Retinal pigment epithelial cell (primary cell): ENCODE measurements at regions not wholly inside any gene's neighbourhood (a gene's known extent, or its start where the extent isn't known, plus 50 kb on each side); places are given as distances from the start of the nearest gene placed in this dataset.

Experiments
- DNase-seq: peaks from one replicate; pipeline ENCODE4 v3.0.0-alpha.2; 2010; ENCODE audit warnings: low read depth
- H3K4me3 ChIP-seq: 2 replicates; pipeline ENCODE4 v1.5.1; 2011; ENCODE audit warnings: mild to moderate bottlenecking, low read length, control low read depth, moderate library complexity
- CTCF ChIP-seq: conservative IDR thresholded peaks from 2 replicates; pipeline ENCODE4 v1.5.1; 2011; ENCODE audit warnings: low read depth, low read length, control low read depth, inconsistent platforms

GRCh38 chr2:45337481-45337880 is 273.6 kb downstream of the SRBD1 start:
- no peak for DNase-seq
- no peak for TF ChIP-seq CTCF
- H3K4me3 ChIP-seq = no peak overlapping the region

DNA sequence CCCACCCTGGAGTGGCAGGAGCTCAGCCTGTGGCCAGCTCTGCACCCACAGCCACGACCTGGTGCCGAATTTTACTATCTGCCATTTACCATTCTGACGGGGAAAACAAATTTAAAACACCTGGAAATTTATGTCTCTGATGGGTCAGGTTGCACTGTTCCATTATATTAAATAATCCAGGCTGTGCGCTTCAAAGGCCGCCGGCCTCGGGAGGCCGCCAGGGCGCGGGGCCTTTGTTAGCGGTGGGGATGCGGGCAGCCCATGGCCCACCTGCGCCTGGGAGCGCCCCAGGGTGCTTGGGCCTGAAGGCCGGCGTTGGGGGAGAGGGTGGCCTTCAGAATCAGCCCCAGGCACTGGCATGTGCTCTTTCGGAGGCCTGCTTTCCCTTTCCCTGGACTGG is 276.9 kb downstream of the SRBD1 start:
- no peak for DNase-seq
- no peak for TF ChIP-seq CTCF
- no peak overlapping the region for H3K4me3 ChIP-seq

GRCh38 chr2:45332567-45332966 is 278.5 kb downstream of the SRBD1 start:
- no peak for TF ChIP-seq CTCF
- DNase-seq = no peak
- H3K4me3 ChIP-seq = no peak overlapping the region

GRCh38 chr2:45332094-45332493 is 279.0 kb downstream of the SRBD1 start:
- no peak overlapping the region for H3K4me3 ChIP-seq
- TF ChIP-seq CTCF = no peak
- DNase-seq = no peak

DNA sequence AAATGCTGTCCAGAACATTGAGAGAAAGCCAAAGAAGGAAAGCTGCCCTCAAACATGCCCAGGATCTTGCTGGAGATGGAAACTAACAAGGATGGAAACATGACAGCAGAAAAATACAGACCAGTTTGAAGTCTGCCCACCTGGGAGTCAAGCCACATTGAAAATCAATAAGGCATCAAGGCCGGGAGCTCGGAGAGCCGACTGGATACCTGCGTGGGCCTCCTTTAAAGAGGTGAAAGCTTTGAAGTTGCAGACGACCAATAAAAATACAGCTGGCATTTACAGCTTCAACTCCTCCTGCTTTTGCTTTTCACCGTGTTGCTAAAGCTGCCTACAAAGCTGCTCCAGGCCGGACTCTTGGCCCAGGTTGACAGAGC is 279.7 kb downstream of the SRBD1 start:
- TF ChIP-seq CTCF = no peak
- no peak overlapping the region for H3K4me3 ChIP-seq
- DNase-seq = no peak

DNA sequence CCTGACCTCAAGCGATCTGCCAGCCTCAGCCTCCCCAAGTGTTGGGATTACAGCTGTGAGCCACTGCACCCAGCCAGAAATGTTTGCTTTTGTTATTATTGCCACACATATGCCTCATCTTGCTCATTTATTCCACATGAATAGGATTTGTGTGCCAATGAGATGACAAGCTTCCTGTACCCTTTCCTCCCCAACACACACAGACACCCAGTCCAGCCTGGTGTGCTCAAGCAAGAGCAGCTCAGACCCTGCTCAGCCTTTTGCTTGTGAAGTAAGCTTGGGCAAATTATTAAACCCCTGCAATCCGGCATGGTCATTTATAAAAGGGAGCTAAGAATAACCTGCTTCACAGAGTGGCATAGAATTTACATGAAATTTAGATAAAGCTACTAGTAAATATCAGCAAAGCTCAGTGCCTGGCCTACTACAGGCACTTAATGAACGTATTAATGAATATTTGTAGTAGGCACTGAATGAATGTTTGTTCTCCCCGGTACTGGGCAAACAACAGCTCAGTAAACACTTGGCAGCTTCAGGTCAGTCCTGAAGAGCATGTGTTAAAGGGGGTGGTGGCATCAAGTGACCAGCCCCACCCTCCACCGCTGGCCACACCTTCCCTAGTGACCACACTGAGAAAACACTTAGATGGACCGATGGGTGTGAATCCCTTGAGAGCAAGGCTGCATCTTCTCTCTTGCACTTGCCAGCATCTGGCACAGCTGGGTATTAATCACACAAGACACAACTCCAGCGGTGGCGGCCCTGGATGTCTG is 280.2 kb downstream of the SRBD1 start:
- TF ChIP-seq CTCF = no peak
- H3K4me3 ChIP-seq = no peak overlapping the region
- no peak for DNase-seq

GRCh38 chr2:45330108-45330507 is 281.0 kb downstream of the SRBD1 start:
- no peak overlapping the region for H3K4me3 ChIP-seq
- TF ChIP-seq CTCF = no peak
- DNase-seq = no peak
